HepG2 (cell line): ENCODE measurements at regions not wholly inside any gene's neighbourhood (a gene's known extent, or its start where the extent isn't known, plus 50 kb on each side); places are given as distances from the start of the nearest gene placed in this dataset.

Source experiments
- DNMT1 ChIP-seq: sonication (generic); formaldehyde crosslinking; IDR thresholded peaks from 2 replicates; pipeline ENCODE4 v1.5.1; 2020; ENCODE audit warnings: mild to moderate bottlenecking, missing genetic modification reagents
- EP300 ChIP-seq, 3 experiments: sonication (generic) in 1 of 3; formaldehyde crosslinking in 1 of 3; IDR thresholded peaks; 2 replicates each; pipeline versions ENCODE4 v1.5.1 to v1.6.1; 2011 to 2020; ENCODE audit warnings: low read depth in 2 of 3, low read length in 2 of 3, borderline replicate concordance in 1 of 3, improper control_type of control experiment in 1 of 3, mild to moderate bottlenecking in 1 of 3, missing genetic modification reagents in 1 of 3, moderate library complexity in 1 of 3
- EZH2 ChIP-seq: conservative IDR thresholded peaks from 2 replicates; pipeline ENCODE4 v1.6.1; 2012; ENCODE audit warnings: mild to moderate bottlenecking, low read depth, low read length, moderate library complexity
- JUNB ChIP-seq: sonication (generic); formaldehyde crosslinking; IDR thresholded peaks from 2 replicates; pipeline ENCODE4 v1.8.0; 2022; ENCODE audit warnings: missing genetic modification reagents, mild to moderate bottlenecking, borderline replicate concordance
- KDM2A ChIP-seq: sonication (generic); formaldehyde crosslinking; IDR thresholded peaks from 2 replicates; pipeline ENCODE4 v1.4.0; 2020; ENCODE audit warnings: low read depth, missing genetic modification reagents, borderline replicate concordance
- NFIC ChIP-seq: IDR thresholded peaks from 2 replicates; pipeline ENCODE4 v1.6.1; 2012; ENCODE audit warnings: mild to moderate bottlenecking, low read length, inconsistent platforms
- NR3C1 ChIP-seq: sonication (generic); formaldehyde crosslinking; IDR thresholded peaks from 2 replicates; pipeline ENCODE4 v1.4.0; 2020; ENCODE audit warnings: missing genetic modification reagents
- PRMT3 ChIP-seq: sonication (generic); formaldehyde crosslinking; IDR thresholded peaks from 2 replicates; pipeline ENCODE4 v1.8.1; 2022; ENCODE audit warnings: low read depth, mild to moderate bottlenecking, moderate library complexity, missing genetic modification reagents, borderline replicate concordance
- ZNF333 ChIP-seq: sonication (generic); formaldehyde crosslinking; IDR thresholded peaks from 2 replicates; pipeline ENCODE4 v1.4.0; 2020; ENCODE audit warnings: mild to moderate bottlenecking, missing genetic modification reagents, borderline replicate concordance
- ZNF619 ChIP-seq: sonication (generic); formaldehyde crosslinking; IDR thresholded peaks from 2 replicates; pipeline ENCODE4 v1.4.0; 2020; ENCODE audit warnings: mild to moderate bottlenecking, missing genetic modification reagents
- TF ChIP-seq, protein P1 (sequence below): sonication (generic); formaldehyde crosslinking; IDR thresholded peaks from 2 replicates; pipeline ENCODE4 v1.4.0; 2020; ENCODE audit warnings: mild to moderate bottlenecking, missing genetic modification reagents

DNA sequence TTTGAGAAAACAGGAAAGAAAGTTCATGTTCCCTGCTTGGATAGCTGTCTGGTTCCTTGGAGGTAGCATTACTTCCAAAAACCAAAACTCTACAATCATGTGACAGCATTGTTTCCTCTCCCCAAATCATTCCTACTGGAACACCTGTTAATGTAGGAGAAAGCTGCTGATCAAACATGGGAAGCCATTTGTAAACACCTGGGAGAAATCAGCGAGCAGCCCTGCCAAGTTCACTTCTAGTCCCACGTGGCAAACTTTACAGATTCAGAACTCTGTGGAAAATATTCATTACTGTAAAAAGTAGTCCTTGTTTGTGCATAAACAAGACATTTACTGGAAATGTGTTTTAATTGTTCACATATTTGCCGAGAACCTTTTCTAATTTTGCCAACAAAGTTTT is 275.5 kb upstream of the AZI2 start:
- no peak for TF ChIP-seq EZH2
- TF ChIP-seq, protein P1, sequence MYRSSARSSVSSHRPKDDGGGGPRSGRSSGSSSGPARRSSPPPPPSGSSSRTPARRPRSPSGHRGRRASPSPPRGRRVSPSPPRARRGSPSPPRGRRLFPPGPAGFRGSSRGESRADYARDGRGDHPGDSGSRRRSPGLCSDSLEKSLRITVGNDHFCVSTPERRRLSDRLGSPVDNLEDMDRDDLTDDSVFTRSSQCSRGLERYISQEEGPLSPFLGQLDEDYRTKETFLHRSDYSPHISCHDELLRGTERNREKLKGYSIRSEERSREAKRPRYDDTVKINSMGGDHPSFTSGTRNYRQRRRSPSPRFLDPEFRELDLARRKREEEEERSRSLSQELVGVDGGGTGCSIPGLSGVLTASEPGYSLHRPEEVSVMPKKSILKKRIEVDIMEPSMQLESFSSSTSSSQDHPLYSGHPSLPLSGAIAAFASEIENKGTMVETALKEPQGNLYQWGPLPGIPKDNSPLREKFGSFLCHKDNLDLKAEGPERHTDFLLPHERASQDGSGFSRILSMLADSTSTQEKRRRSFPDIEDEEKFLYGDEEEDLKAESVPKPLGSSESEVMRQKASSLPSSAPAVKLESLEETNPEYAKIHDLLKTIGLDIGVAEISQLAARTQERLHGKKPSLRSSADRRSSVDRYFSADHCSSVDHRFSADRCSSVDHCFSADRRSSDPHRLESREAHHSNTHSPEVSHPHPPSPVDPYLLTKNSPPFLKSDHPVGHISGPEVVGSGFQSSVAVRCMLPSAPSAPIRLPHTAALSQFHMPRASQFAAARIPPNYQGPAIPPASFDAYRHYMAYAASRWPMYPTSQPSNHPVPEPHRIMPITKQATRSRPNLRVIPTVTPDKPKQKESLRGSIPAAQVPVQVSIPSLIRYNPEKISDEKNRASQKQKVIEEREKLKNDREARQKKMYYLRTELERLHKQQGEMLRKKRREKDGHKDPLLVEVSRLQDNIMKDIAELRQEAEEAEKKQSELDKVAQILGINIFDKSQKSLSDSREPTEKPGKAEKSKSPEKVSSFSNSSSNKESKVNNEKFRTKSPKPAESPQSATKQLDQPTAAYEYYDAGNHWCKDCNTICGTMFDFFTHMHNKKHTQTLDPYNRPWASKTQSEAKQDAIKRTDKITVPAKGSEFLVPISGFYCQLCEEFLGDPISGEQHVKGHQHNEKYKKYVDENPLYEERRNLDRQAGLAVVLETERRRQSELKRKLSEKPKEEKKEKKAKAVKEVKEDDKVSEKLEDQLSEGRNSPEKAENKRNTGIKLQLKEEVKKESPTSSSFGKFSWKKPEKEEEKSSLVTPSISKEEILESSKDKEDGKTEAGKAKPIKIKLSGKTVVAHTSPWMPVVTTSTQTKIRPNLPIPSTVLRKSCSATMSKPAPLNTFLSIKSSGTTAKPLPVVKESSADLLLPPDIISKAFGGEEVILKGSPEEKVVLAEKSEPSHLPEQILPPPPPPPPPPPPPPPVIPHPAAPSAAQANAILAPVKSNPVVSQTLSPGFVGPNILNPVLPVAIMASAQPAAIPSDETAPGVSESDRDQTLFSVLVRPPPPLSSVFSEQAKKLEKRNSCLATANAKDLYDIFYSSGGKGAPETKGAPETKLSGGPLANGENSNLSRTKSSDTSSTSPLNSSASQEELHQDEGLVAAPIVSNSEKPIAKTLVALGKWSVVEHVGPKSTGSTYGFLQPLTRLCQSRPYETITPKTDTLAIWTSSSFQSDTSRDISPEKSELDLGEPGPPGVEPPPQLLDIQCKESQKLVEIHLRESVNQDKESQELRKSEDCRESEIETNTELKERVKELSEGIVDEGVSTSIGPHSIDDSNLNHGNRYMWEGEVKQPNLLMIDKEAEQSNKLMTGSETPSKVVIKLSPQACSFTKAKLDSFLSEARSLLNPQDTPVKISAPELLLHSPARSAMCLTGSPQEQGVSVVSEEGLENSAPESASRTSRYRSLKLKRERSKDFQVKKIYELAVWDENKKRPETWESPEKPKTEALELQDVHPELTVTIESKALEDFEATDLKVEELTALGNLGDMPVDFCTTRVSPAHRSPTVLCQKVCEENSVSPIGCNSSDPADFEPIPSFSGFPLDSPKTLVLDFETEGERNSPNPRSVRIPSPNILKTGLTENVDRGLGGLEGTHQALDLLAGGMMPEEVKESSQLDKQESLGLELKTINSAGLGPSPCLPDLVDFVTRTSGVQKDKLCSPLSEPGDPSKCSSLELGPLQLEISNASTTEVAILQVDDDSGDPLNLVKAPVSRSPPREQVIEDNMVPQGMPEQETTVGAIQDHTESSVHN (CRISPR knock-in tag): no peak
- no peak for TF ChIP-seq JUNB (CRISPR knock-in tag)
- no peak for TF ChIP-seq PRMT3 (CRISPR knock-in tag)
- no peak for TF ChIP-seq ZNF619 (CRISPR knock-in tag)
- no peak for TF ChIP-seq DNMT1 (CRISPR knock-in tag)
- no peak for TF ChIP-seq ZNF333 (CRISPR knock-in tag)
- TF ChIP-seq NFIC: no peak
- TF ChIP-seq KDM2A (CRISPR knock-in tag): no peak
- no peak for TF ChIP-seq NR3C1 (CRISPR knock-in tag)
- no peak for TF ChIP-seq EP300 (IDR thresholded peaks at IDR 0.05; ENCODE audit: low read depth in 2 of 2, low read length in 2 of 2)
- TF ChIP-seq EP300 (CRISPR knock-in tag; IDR thresholded peaks at IDR 0.05; ENCODE audit: borderline replicate concordance): no peak
